GM23338 (cell line): ENCODE measurements at regions not wholly inside any gene's neighbourhood (a gene's known extent, or its start where the extent isn't known, plus 50 kb on each side); places are given as distances from the start of the nearest gene placed in this dataset.
"Not testable (repeated sequence)": the region's sequence is repeated elsewhere in the genome, so short reads cannot be mapped to it uniquely, and the experiment has no call there.

Source experiments
- CREB1 ChIP-seq: fragments of 250-450 bp; sonication (Bioruptor Pico); IDR thresholded peaks from 2 replicates; pipeline ENCODE4 v1.5.0; 2020; ENCODE audit warnings: low read depth, mild to moderate bottlenecking, moderate library complexity
- CTCF ChIP-seq, 2 experiments: fragments of 200-600 bp in 1 of 2; sonication (generic) in 1 of 2; conservative IDR thresholded peaks; 2 replicates each; pipeline versions ENCODE4 v1.5.1 to v1.6.1; 2016 to 2017; ENCODE audit warnings: antibody characterized with exemption in 2 of 2, low read depth in 2 of 2, mild to moderate bottlenecking in 2 of 2, moderate library complexity in 1 of 2
- EZH2 ChIP-seq: fragments of 200-600 bp; sonication (generic); IDR thresholded peaks from one replicate; pipeline ENCODE4 v1.8.0; 2017; ENCODE audit warnings: antibody characterized with exemption, mild to moderate bottlenecking, low read depth; ENCODE audit not compliant: unreplicated experiment
- EZH2phosphoT487 ChIP-seq: fragments of 200-600 bp; sonication (generic); IDR thresholded peaks from one replicate; pipeline ENCODE4 v1.8.1; 2018; ENCODE audit warnings: antibody characterized with exemption; ENCODE audit not compliant: unreplicated experiment
- JUNB ChIP-seq: IDR thresholded peaks from one replicate; pipeline ENCODE4 v1.6.1; 2016; ENCODE audit warnings: antibody characterized with exemption; ENCODE audit not compliant: unreplicated experiment
- NANOG ChIP-seq: IDR thresholded peaks from 2 replicates; pipeline ENCODE4 v1.6.1; 2016; ENCODE audit warnings: antibody characterized with exemption, borderline replicate concordance
- POLR2AphosphoS5 ChIP-seq: IDR thresholded peaks from 2 replicates; pipeline ENCODE4 v1.6.1; 2016; ENCODE audit warnings: antibody characterized with exemption, low read depth
- REST ChIP-seq: IDR thresholded peaks from one replicate; pipeline ENCODE4 v1.6.1; 2018; ENCODE audit warnings: antibody characterized with exemption; ENCODE audit not compliant: unreplicated experiment
- ZNF331 ChIP-seq: fragments of 250-450 bp; sonication (Bioruptor Pico); IDR thresholded peaks from 2 replicates; pipeline ENCODE4 v1.5.0; 2020; ENCODE audit warnings: low read depth, mild to moderate bottlenecking, moderate library complexity
- ZNF462 ChIP-seq: fragments of 250-450 bp; sonication (Bioruptor Pico); IDR thresholded peaks from 2 replicates; pipeline ENCODE4 v1.5.0; 2020; ENCODE audit warnings: mild to moderate bottlenecking, moderate library complexity
- TF ChIP-seq, protein P1 (sequence below): IDR thresholded peaks from 2 replicates; pipeline ENCODE4 v1.6.1; 2016; ENCODE audit warnings: antibody characterized with exemption

DNA sequence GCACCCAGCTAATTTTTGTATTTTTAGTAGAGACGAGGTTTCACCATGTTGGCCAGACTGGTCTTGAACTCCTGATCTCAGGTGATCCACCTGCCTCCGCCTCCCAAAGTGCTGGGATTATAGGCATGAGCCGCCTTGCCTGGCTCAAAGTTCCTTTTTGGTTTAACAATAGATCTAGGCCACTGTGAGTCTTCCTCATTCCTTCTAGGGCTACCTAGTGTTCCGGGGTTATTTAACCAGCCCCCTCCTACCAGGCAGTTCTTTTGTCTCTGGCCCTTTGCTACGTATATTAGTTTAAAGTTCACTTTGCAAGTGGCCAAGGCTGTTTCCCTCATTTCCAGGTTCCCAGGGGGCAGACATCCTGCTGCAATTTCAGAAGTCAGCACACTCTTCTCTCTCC lies 75.6 kb downstream of the SPDYE17 start:
- TF ChIP-seq CTCF (conservative IDR thresholded peaks at IDR 0.05; ENCODE audit: low read depth in 2 of 2); REST; POLR2AphosphoS5; EZH2phosphoT487; EZH2; CREB1; JUNB; NANOG; ZNF462 (CRISPR knock-in tag); ZNF331 (CRISPR knock-in tag): not testable (repeated sequence)
- TF ChIP-seq, protein P1, sequence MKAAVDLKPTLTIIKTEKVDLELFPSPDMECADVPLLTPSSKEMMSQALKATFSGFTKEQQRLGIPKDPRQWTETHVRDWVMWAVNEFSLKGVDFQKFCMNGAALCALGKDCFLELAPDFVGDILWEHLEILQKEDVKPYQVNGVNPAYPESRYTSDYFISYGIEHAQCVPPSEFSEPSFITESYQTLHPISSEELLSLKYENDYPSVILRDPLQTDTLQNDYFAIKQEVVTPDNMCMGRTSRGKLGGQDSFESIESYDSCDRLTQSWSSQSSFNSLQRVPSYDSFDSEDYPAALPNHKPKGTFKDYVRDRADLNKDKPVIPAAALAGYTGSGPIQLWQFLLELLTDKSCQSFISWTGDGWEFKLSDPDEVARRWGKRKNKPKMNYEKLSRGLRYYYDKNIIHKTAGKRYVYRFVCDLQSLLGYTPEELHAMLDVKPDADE: not testable (repeated sequence)
